GM21360 (cell line): ENCODE measurements at regions not wholly inside any gene's neighbourhood (a gene's known extent, or its start where the extent isn't known, plus 50 kb on each side); places are given as distances from the start of the nearest gene placed in this dataset.

Source experiments
- ATAC-seq: cut with Tn5 transposase; IDR thresholded peaks from one replicate; pipeline ENCODE4 v1.9.1; 2021; ENCODE audit warnings: mild to moderate bottlenecking, moderate library complexity; ENCODE audit not compliant: unreplicated experiment

DNA sequence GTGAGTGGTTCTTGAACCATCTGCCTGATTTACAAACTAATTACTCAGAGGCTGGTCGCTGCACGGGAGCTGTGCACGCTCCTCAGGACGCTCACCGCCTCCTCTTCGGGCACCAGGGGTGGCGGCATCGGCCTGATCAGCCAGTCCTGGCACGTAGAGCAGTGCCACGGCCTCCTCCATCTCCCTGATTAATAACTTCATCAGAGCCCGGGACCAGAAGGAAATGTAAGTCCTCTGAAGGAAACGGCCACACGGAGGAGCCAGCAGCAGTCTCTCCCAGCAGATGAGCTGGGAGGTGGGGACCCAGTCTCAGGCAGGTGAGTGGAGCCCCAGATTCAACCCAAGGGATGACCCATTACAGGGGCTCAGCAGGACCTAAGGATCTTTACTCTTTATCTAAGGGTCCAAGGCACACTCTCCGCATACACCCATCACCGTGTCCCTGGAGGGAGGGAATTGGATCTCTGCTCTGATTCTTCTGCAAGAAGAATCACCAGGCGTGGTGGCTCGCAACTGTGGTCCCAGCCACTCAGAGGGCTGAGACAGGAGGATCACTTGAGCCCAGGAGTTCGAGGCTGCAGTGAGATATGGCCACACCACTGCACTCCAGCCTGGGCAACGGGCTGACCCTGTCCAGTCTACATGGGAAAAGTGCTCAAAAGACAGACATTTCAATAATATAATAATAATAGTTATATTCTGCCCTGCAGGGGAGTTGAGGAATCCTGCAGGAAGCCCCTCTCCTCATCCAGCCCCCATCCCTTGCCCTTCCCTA is 366.5 kb downstream of the SEC14L1 start:
- no peak for ATAC-seq

DNA sequence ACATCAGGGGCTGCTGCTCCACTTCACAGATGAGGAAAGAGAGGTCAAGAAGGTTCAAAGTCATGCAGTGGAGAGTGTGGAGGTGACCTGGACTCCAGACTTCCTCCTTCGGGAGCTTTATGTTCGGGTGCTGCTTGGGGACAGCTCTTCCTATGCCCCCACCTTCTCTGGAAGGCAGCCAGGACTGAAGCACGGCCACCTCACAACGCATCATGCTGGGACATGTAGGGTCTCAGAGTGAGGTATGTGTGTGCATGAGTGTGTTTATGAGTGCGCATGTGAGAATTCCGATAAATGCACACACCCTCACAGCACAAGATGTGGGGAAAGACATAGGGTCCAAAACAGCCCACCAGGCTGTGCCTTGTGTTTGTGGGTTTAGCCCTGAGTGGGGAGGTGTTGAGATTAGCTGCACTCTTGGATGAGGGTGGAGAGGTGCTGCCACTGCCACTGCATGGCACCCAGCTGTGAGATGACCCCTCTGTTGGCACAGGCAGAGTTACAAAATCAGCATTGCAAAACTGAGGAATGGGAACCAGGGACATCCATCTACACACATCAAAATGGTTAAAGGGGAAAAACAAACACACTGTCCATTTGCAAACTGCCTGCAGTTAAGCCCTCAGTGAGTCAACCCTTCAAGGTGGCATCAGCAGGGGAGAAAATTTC is 367.4 kb downstream of the SEC14L1 start:
- no peak for ATAC-seq

DNA sequence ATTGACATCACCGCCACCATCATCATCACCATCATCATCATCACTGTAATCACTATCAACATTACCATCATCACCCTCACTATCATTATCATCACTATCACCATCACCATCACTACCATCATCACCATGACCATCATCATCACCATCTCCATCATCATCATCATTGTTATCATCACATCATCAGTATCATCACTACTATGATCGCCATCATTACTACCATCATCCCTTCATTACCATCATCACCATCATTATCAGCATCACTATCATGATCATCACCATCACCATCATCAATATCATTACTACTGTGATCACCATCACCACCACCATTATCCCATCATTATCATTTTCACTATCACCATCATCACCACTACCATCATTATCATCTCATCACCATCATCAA is 368.3 kb downstream of the SEC14L1 start:
- no peak for ATAC-seq

DNA sequence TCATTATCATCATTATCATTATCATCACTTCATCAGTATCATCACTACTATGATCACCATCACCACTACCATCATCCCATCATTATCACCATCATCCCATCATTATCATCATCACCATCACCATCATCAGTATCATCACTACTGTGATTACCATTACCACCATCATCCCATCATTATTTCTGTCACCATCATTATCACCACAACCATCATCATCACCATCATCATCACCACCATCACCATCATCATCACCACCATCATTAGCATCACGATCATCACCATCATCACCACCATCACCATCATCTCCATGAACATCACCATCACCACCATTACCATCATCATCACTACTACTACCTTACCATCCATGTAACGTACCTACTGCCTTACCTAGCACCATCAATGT is 368.8 kb downstream of the SEC14L1 start:
- ATAC-seq: no peak

DNA sequence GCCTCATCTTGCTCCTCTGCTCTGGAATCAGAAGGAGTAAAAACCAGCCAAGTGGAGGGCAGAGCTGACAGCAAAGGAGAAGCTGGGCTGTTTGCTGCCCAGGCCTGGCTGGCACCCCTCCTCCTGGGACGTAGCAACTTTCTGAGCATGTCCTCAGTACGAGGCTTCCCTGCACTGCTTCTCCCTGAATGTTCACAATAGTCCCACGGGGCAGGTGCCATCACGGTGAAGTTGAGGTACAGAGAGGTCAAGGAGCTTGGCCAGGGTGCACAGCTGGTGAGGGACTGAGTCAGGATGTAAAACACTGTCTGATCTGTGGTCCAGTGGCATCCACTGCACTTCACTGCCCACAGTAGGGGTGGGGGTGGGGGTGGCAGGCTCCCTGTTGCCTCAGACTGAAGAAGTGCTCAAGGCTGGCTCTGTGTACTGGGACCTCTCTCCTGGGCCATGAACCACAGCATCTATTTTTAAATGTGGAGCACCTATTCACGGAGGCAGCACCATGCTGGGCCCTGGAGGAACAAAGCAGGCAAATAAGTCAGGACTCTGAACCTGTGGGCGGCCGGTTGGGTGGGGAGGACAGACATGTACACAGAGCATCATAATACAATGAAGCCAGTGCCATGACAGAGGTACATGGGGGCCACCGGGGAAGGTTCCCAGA is 369.5 kb downstream of the SEC14L1 start:
- no peak for ATAC-seq

DNA sequence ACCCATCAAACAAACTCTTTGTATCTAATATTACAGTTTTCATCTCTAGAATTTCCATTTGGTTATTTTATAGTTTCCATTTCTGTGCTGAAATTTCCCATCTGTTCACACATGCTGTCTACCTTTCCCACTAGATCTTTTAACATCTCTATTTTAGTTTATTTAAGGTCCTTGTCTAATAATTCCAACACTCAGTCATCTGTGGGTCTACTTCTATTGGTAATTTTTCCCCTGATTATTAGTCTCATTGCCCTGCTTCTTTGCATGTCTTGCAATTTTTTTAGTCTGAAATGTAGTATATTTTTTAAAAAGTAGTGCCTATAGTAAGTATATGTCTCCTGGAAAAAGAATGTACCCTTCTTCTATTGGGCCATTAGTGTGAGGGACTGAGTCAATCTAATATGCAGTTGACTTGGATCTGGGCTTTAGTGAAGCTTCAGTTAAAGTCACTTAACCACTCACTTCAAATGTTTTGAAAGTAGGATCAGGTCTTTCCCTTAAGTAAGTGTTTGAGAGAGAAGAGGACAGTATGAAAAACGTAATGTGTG is 370.8 kb downstream of the SEC14L1 start:
- no peak for ATAC-seq

DNA sequence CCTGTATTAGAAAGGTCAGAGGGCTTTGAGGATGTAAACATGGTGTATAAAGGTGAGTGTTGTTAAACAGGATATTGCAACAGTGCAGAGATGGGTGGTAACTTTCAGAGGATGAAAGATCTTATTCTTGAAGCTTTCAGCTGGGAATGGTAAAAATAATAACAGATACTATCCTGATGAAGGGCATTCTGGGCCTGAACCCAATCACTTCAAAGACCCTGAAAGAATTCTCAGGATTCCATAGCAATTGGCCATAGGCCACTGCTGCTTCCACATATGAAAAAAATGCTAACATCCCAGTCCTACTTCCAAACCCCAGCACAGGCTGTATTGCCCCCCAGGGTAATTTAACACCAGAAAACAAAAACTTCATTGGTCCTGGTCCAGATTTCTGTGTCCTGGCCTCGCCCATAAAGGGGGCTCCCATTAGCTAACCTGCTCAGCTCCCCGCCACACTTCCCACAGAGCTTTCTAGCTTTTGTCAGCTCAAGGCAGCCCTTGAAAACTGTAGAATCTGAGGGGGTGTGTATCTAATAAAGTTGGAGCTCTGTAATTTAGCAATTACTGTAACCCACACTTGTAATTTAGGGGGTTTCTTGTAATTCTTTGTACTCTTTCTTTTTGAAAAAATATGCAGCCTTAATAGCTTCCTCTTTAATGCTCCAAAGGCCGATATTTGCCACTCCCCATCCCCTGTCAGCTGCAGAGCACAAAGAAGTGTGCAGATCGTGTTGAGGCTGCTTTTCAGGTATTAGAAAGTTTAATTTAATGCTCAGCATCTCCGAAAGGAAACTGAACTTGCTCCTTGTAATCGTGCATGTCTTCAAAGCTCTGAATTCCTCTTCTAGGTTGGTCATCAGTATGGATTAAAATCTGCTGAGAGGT is 371.5 kb downstream of the SEC14L1 start:
- no peak for ATAC-seq

DNA sequence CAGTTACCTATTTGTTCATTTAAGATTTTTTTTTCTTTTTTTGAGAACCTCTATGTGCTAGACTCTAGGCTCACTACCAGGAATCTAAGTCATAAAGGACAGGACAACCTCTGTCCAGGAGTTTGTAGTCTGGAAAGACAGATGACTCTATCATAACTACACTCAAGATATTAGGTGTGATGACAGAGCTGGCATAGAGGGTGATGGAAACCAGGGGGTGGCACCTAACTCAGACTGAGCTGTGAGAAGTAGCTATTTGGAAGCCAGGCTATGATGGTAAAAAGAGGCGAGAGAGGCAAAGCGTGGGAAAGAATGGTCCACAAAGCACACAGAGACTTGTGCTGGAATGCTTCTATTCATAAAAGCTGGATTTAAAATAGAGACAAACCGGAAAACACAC is 372.3 kb downstream of the SEC14L1 start:
- ATAC-seq: no peak

DNA sequence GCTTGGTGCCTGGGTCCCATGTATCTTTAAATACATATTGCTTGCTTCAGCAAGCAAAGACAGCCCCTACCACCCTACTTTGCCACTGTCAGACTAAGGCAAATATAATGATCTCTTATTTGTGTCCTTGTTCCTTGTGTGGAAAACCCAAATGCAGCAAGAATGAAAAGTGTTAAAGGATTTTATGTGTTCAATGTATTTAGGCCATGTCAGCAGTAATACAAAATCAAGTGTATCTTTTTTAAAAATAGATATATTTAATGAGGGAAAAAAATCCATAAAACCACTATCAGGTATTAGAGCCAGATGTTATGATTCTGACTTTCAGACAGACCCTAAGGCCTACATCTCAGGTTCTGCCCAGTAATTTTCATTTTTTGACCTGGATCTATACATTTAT is 374.5 kb downstream of the SEC14L1 start:
- ATAC-seq: no peak

DNA sequence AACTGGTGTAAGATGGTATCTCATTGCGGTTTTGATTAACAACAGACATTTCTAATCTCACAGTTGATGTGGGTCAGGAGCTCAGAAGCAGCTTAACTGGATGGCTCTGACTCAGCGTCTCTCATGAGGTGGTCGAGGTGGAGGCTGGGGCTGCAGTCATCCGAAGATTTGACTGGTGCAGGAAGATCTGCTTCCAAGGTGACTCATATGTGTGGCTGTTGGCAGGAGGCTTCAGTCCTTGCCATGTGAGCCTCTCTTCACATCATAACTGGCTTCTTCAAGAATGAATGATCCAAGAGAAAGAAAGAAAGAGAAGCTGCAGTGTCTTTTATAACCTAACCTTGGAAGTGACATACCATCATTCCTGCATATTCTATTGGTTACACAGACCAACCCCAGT is 376.1 kb downstream of the SEC14L1 start:
- no peak for ATAC-seq

DNA sequence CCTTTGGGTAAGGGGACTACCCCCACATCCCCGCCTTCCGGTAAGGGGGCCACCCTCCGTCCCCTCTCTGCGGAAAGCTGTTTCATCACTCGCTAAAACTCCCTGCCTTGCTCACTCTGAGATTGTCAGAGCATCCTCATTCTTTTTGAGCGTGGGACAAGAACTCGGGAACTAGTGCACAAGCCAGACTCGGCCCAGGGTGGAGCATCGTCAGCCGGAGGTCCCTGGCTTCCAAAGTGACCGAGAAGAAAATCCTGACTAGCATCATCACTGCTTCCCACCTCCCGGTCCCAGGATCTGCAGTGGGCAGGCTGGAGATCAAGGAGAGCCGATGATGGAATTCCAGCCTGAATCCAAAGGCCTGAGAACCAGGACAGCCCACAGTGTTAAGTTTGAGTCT is 380.3 kb downstream of the SEC14L1 start:
- no peak for ATAC-seq

DNA sequence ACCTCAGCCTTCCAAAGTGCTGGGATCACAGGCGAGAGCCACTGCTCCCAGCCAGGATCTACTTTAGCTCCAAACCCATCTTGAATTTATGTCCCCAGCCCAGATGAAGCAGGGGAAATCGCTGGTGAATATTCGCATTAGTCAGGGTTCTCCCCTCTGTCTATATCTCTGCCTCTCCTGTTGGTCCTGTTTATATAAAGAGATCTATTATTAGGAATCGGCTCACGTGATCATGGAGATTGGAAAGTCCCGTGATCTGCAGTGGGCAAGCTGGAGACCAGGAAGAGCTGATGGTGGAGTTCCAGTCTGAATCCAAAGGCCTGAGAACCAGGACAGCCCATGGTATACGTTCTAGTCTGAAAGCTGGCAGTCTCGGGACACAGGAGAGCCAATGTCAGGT is 382.8 kb downstream of the SEC14L1 start:
- no peak for ATAC-seq

DNA sequence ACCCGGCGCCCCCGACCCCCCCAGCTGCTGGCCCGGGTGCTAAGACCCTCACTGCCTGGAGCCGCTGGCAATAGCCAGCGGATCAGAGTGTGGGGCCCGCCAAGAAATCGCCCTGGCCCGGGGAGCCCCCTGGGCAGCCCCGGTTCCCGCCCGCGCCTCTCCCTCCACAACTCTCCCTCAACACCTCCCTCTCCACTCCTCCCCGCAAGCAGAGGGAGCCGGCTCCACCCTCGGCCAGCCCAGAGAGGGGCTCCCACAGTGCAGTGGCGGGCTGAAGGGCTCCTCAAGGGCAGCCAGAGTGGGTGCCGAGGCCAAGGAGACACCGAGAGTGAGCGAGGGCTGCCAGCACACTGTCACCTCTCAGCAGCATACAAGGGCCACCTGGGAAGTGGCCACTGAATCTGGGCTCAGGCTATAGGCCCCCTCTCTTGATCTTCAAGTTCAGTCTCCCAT is 385.5 kb downstream of the SEC14L1 start:
- ATAC-seq: no peak

DNA sequence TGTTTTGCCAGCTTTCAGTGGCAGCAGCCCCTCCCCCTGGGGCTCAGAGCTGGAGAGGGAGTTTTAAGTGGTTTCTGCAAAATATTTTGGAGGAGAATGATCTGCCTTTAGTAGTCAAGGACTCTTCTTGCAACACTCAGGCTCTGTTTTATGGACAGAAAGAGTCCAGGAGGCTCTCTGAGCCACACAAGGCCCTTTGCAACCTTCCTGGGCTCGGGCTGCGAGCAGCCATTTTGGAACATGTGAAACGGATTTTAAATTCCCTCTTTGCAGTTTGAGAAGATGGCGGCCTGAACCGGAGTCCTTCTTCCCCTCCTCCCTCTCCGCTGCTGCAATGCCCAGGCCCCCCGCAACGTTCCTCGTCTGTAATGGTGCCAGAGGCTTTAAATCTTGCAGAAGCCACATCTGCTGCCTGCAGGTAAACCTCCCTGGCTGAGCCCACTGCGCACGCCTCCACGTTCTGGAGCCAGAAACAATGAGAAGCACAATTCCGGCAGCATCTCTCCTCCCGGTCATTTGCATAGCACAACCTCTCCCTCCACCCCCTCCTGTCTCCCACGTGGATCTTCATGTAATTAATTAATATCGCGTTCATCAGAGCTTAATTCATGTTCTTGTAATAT is 386.1 kb downstream of the SEC14L1 start:
- ATAC-seq: no peak

DNA sequence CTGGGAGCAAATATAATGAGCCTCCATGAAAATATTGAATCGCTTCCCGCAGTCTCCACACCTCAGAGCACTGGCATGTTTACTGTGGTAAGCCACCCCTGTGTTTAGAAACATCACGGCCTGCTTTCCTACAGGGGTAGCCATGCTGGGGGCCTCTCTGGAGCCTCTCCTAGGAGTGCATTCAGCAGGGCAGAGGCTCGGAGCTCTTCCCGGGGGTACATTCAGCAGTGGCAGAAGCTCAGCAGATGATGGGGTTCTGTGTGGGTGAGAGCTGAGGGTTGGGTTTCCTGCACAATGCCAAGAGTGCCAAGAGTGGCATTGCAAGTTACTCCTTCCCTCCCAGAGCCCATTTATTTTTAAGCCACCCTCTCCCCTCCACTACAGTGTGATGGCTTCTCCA is 386.6 kb downstream of the SEC14L1 start:
- no peak for ATAC-seq

DNA sequence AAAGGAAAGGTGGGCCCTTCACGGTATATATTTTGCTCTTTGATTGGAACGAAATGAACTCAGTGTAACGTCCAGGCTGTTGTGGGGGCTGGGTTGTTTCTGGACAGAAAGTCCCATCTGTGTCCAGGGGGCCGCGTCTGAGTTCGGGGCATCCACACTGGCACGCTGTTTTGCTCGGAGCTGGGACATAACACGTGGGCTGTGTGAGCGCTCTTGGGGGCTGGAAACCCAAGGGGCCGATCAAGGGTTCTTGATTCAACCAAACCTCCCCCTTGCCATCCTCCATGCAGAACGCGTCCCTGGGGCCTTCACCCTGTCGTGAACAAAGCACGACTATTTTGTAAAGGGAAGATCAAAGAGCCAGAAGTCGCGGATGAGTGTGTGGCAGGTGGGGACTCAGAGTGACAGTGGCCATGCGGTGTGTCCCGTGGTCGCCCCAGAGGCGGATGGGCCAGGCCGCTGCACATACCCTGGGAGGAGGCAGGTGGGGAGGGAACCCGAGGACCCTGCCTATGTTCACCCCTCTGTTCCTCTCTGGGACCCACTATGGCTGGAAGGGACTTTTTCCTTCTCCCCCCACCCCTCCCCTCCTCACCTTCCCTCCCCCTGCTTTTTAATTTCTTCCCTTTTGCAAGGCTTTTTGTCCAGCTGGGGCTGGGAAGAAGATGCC is 387.2 kb downstream of the SEC14L1 start:
- ATAC-seq: no peak

DNA sequence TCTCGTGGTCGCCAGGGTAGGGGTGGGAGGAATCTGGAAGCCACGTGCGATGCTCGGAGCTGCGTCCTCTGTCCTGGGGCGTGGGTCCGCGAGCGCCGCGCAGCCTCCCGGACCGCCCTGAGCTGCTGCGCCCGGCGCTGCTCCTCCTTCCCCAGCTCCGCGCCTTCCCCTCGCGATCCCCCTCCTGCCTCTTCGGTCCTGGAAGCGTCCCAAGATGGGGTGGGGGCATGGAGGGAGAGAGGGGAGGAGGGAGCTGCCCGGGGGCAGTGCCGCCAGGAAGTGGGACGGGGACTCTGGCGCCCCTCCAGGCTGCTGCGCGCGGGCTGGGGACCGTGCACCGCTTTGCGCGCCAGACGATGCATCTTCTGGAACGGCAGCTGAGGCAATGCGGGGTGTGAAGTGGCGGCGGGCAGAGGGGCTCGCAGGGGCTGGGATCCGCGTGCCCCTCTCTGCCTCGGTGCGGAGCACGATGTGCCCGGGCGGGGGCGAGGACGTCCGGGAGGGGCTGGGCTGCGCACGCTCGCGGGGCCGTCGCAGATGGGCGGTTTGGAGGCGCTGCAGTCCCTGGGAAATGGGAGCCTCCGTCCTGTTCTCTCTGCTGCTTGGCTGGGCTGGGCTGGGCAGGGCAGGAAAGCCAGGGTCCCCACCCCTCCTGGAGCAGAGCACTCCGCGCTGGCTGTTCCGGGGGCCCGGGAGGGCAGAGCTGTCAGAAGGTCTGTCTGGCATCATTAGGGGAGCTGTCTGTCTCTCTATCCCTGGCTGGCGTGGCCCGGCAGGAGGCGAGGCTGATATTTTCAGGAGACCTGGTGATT is 388.0 kb downstream of the SEC14L1 start:
- no peak for ATAC-seq

DNA sequence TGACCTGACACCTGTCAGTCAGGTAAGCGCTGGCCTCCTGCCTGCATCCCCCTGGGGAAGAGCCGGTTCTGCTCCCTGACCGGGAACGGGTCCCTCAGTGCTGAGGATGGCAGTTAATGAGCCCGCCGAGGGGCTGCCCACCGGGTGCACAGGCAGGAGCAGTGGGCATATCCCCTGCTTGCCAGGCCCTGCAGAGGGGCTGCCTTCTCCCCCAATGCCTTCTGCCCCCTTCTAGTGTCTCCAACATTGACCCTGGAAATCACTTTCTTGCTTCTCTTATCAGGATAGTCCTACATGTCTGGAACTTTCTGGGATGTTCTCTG is 388.5 kb downstream of the SEC14L1 start:
- no peak for ATAC-seq

DNA sequence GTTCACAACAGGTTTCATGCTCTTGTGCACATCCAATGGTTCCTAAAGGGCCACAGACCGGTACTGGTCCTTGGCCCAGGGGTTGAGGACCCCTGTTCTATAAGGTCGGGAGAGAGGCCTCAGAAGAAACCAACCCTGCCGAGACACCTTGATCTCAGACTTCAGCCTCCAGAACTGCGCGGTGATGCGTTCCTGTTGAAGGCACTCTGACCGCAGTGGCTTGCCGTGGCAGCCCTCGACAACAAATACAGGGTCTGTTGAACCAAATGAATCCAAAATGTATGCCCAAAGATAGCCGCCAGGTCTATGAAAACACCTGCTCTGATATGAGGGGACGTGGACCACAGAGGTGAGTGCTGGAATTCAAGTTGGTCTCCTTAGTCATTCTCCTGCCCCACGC is 389.8 kb downstream of the SEC14L1 start:
- no peak for ATAC-seq
